GM12865 (cell line): ENCODE measurements at regions not wholly inside any gene's neighbourhood (a gene's known extent, or its start where the extent isn't known, plus 50 kb on each side); places are given as distances from the start of the nearest gene placed in this dataset.
"Not testable (repeated sequence)": the region's sequence is repeated elsewhere in the genome, so short reads cannot be mapped to it uniquely, and the experiment has no call there.

Experiments
- DNase-seq: peaks from one replicate; pipeline ENCODE4 v3.0.0; 2010; ENCODE audit warnings: low read depth
- H3K4me3 ChIP-seq: 2 replicates; pipeline ENCODE4 v1.5.1; 2011; ENCODE audit warnings: mild to moderate bottlenecking, low read depth, low read length, control low read depth
- TF ChIP-seq, protein P1 (sequence below): IDR thresholded peaks from 2 replicates; pipeline ENCODE4 v1.5.1; 2011; ENCODE audit warnings: low read length, control low read depth, low read depth, inconsistent platforms; ENCODE audit not compliant: insufficient read depth; ENCODE audit errors: missing control alignments

DNA sequence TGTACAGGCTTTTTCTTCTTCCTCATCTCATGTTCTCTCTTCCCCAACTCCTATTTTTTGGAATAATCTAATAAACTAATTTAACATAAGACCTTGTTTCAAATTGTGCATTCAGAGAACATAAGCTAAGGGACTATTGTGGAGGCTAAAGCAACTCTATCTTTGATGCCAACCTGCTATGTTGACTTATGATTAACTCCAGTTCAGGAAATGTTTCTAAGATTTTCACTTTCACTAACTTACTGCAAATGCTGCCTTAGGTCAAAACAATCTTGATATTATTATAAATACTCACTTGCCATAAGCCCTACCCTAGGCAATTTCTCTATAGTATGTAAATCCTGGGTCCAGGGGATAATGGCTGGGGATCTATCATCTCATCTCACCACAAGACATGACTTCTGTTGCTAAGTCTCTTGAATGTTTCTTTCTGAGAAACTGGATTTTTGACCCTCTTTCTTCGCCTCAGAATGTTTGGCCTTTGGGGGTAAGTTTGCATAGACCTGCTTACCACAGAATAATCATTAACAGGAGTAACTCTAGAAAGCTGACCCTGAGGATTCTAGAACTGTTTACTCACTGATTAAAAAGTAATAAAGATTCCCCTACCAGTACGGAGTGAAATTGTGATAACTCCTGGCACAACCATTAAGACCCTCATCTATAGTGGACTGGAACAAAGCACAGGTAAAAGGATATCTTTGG, 768.1 kb downstream of the GBE1 start:
- no peak for DNase-seq
- H3K4me3 ChIP-seq = no peak overlapping the region
- TF ChIP-seq, protein P1, sequence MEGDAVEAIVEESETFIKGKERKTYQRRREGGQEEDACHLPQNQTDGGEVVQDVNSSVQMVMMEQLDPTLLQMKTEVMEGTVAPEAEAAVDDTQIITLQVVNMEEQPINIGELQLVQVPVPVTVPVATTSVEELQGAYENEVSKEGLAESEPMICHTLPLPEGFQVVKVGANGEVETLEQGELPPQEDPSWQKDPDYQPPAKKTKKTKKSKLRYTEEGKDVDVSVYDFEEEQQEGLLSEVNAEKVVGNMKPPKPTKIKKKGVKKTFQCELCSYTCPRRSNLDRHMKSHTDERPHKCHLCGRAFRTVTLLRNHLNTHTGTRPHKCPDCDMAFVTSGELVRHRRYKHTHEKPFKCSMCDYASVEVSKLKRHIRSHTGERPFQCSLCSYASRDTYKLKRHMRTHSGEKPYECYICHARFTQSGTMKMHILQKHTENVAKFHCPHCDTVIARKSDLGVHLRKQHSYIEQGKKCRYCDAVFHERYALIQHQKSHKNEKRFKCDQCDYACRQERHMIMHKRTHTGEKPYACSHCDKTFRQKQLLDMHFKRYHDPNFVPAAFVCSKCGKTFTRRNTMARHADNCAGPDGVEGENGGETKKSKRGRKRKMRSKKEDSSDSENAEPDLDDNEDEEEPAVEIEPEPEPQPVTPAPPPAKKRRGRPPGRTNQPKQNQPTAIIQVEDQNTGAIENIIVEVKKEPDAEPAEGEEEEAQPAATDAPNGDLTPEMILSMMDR = no peak

DNA sequence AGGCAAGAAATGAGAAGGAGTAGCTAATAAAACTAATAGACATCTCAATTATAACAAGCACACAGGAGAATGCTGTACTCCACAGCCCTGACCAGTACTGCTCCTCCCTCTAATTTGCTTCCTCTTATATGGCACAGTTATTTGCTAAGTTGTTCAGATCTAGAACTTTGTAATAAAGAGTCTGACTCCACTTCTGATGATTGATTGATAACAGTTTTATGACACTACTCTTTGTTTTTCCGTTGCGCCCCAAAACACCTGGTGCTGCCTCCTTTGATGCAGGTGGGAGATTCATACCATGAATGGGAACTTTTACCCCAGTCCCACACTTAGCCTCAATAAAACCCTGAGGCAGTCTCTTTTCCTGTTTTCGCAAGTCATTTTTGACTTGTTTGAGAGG, 777.7 kb downstream of the GBE1 start:
- TF ChIP-seq, protein P1 = no peak
- H3K4me3 ChIP-seq = no peak overlapping the region
- DNase-seq = no peak

DNA sequence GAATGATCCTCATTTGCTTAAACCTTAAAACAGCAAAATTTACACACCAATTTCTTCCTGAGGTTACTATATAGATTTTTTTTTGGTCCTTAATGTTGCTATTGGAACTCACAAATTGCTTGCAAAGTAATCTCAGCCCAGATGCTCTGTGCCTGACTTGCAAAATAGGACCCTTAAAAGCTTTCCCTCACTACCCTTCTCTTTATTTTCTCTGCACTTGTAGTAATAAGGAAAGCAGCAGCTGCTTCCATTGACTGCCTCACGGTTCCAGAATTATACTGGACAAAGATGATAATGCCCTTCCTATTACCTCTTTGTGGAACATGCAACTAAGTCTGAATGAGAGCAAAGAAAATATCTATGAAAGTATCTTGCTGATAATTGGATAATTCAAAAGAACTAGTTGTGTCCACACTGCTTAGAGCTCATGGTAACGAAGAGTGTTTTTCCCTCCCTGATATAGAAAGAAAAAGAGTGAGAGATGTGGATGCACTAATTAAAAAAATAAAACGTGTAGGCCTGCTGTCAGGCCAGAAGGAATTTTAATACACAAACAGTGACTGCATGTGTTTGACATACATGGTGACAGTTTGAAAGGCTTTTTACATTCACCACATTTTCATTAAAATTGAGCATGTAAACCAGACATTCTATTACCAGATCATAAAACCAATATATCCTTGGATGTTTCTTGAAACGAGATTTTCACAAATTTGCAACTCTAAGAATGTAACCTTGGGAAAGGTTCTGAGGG, 783.1 kb downstream of the GBE1 start:
- H3K4me3 ChIP-seq = no peak overlapping the region
- DNase-seq = no peak
- TF ChIP-seq, protein P1 = no peak

GRCh38 chr3:80970292-80970691, 791.2 kb downstream of the GBE1 start:
- TF ChIP-seq, protein P1 = no peak
- DNase-seq = no peak
- no peak overlapping the region for H3K4me3 ChIP-seq

- no peak overlapping the region for H3K4me3 ChIP-seq
- TF ChIP-seq, protein P1 = no peak
- no peak for DNase-seq
These were observed 831.9 kb downstream of the GBE1 start for GRCh38 chr3:80929576-80929975.

DNA sequence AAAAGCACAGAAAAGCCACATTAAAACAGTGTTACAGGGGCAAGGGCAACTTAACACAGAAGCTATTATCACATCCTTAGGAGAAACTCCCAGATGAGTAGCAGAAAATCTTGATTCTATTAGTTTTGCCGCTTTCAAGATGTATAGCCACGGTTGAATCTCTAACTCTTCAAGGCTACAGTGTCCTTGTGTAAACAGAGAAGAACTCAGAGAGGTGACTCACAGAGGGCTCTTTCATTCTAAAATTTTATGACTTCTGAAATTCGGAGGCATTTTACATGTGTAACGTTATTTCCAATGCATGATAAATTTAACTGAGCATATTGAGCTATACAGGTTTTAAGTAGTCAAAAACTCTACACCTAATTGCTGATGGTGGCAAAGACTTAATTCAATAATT, 846.6 kb downstream of the GBE1 start:
- TF ChIP-seq, protein P1 = no peak
- no peak for DNase-seq
- H3K4me3 ChIP-seq = no peak overlapping the region

- no peak overlapping the region for H3K4me3 ChIP-seq
- no peak for DNase-seq
- TF ChIP-seq, protein P1 = no peak
These were observed 863.2 kb downstream of the GBE1 start for GRCh38 chr3:80898211-80898610.

- DNase-seq, H3K4me3 ChIP-seq: not testable (repeated sequence)
These were observed 864.4 kb downstream of the GBE1 start for GRCh38 chr3:80897005-80897404.
